HG03103 (cell line): ENCODE measurements at regions not wholly inside any gene's neighbourhood (a gene's known extent, or its start where the extent isn't known, plus 50 kb on each side); places are given as distances from the start of the nearest gene placed in this dataset.
"Not testable (repeated sequence)": the region's sequence is repeated elsewhere in the genome, so short reads cannot be mapped to it uniquely, and the experiment has no call there.

ENCODE experiments used
- ATAC-seq: cut with Tn5 transposase; IDR thresholded peaks from one replicate; pipeline ENCODE4 v1.9.1; 2021; ENCODE audit warnings: low read depth; ENCODE audit not compliant: unreplicated experiment

DNA sequence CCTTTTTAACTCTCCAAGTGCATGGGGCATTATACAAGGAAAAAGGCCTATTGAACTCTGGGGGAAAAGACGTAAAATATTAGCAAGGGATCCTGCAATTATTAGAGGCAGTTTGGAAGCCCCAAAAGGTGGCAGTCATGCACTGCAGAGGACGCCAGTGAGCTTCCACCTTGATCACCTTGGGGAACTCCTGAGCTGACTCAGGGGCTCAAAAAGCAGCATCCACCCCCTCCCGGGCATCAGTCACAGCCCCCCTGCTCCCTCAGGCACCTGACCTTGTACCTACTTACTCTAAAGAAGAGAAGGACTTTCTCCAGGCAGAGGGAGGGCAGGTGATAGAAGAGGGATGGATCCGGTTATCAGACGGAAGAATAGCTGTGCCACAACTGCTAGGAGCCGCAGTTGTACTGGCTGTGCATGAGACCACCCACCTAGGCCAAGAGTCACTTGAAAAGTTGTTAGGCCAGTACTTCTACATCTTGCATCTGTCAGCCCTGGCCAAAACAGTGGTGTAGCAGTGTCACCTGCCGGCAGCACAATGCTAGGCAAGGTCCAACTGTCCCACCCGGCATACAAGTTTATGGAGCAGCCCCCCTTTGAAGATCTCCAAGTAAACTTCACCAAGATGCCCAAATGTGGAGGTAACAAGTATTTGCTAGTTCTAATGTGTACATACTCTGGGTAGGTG is 601.6 kb downstream of the UQCRFS1 start:
- not testable (repeated sequence) for ATAC-seq

- ATAC-seq: no peak
Measured at GRCh38 chr19:28610731-28611130, 602.2 kb downstream of the UQCRFS1 start.

GRCh38 chr19:28609944-28610343 is 603.0 kb downstream of the UQCRFS1 start:
- ATAC-seq: no peak

DNA sequence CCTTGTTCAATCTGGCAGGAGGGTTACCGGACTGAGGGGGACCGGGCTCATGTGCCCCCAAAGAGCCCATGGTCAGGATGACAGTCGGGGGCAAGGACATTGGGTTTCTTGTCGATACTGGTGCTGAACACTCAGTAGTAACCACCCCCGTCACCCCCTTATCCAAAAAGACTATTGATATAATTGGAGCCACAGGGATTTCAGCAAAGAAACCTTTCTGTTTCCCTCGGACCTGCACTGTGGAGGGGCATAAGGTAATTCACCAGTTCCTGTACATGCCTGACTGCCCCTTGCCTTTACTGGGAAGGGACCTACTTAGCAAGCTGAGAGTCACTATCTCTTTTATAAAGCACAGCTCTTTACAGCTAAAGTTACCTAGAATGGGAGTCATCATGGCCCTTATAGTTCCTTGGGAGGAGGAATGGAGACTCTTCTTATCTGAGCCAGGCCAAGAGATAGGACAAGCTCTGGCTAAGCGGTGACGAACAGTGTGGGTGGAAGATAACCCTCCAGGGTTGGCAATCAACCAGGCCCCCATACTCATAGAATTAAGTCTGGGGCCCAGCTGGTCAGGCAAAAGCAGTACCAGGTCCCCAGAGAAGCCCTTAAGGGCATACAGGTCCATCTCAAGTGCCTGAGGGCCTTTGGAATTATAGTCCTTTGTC is 603.7 kb downstream of the UQCRFS1 start:
- no peak for ATAC-seq

- no peak for ATAC-seq
Measured at GRCh38 chr19:28608292-28608691, 604.7 kb downstream of the UQCRFS1 start.

DNA sequence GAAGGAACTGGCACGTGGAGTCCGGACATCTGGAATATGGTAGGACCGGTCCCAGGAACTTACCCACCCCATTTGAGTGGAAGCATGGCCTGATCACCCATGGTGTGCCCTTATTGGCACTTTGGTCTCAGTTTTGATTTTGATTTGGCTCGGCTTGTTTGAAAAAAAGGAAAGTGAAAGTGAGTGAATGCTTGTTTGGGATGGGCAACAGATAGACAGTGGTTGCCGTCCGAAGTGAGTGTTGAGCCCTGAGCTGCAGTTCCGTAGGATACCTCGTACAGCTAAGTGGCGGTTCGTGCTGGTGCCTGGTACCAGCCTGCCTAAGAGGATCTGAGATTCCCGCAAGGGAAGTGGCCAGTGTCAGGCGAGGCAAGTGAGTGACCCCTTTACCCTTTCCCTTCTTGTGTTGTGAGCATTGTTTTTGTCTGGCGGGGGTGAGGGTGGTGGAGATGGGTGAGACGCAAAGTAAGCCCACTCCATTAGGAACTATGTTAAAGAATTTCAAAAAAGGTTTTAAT is 605.8 kb downstream of the UQCRFS1 start:
- no peak for ATAC-seq

DNA sequence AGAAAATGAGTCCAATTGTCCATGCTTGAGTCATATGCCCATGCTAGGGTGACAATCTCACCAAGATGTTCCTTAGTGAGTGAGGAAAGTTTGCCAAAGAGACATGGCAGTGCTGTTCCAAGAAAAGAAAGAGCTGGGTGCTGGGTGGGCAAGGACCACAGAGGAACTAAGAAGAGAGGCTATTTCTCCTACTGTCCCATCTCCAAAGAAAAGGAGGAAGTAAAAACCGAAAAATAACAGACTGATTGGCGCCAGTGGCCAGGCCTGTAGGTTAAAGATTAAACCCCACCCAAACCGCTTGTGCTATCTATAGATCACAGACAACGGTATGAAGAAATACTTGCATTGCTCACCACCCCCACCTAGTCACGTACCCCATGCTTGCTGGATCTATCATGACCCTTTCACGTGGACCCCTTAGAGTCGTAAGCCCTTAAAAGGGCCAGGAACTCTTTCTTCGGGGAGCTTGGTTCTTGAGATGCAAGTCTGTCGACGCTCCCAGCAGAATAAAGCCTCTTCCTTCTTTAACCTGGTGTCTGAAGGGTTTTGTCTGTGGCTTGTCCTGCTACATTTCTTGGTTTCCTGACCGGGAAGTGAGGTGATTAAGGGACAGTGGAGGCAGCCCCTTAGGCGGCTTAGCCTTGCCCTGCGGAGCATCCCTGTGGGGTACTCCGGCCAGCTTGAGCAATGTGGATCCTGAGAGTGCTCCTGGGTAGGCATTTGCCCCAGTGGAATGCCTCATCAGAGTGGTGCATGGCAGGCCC is 606.5 kb downstream of the UQCRFS1 start:
- ATAC-seq: no peak

DNA sequence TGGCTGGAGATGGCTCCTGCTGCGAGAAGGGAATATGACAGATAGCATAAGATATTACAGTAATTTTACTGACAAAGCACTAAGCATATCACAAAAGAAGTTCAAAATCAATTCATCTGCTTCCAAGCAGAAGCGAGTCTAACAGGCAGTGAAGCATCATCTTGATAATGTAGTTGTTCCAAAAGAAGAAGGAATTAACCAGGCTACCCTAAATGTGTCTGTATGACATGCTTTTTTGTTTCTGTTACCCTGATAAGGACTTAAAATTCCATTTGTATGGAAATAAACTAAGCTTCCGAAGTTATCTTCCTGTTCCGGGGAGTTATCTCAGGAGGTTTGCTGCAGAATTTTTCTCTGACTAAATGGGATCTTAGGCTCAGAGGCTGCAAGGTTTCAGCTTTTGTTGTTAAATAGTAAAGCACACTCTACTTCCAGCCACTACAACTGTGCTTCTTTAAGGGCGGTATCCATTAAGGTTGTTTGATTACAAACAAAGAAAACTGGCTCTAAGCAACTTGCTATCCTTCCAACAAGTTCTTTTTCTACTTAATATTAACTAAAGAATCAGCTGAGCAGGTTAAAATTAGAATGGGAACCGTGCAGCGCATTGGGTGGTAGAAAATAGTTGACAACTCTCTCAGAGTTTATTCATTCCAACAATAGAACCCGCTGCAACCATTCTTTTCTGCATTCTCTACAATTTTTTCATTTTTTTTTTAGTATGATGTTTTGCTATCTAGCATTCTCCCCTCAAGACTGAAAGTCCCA is 607.3 kb downstream of the UQCRFS1 start:
- ATAC-seq: no peak

GRCh38 chr19:28603453-28603852 is 609.5 kb downstream of the UQCRFS1 start:
- ATAC-seq: no peak

- no peak for ATAC-seq
Measured at GRCh38 chr19:28602675-28603298, 610.2 kb downstream of the UQCRFS1 start.

DNA sequence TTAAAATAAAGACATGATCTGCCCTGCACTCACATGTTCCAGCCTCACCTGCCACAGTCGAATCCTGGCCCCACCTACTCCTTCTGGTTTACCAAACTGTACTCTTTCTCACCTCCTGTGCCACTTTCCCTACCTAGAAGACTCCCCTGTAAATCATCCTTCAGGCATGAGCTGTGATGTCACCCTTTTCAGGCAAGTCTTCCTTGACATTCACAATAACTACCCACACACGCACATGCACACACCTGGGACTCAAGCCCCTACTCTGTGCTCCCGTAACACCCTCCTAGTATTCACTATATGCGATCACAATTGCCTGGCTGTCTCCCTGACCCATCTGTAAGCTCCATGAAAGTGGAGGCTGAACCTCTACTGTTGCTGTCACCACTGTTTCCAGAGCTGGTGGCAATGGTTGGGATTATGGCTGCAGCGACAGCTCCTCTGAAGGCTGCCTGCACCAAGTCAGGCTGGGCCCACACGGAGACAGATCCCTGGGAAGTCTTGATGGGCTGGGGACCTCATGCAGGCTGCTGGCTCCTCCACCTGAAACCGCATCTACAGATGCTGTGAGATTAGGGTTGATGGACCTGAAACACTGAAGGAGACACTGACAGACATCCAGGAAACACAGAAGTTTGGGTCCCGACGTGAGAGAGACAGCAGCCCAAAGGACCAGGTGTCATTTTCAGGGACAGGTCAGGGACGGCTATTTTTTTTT is 611.1 kb downstream of the UQCRFS1 start:
- no peak for ATAC-seq

GRCh38 chr19:28598861-28599260 is 614.1 kb downstream of the UQCRFS1 start:
- ATAC-seq: no peak

DNA sequence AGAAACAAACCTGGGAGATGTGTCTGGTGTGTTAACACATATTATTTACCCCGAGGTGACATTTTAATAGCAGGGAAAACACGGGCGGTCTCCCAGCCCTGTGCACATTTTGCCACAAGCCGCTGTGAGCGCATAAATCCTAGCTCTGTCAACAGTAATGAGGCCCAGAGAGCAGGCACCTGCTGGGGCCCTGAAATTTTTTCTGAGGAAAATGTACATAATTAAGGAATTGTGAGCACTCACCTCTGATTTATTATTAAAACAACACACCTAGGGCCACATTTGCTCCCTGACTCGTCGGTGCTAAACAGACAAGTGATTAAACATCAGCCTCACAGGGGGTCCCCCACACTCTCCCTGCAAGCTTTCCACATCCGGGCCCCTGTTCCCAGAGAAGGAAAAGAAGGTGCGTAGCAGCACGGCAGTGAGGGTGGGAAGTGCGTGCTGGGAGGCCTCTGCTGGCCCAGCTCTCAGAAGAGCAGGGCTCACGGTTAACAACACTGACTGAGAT is 616.3 kb downstream of the UQCRFS1 start:
- no peak for ATAC-seq

DNA sequence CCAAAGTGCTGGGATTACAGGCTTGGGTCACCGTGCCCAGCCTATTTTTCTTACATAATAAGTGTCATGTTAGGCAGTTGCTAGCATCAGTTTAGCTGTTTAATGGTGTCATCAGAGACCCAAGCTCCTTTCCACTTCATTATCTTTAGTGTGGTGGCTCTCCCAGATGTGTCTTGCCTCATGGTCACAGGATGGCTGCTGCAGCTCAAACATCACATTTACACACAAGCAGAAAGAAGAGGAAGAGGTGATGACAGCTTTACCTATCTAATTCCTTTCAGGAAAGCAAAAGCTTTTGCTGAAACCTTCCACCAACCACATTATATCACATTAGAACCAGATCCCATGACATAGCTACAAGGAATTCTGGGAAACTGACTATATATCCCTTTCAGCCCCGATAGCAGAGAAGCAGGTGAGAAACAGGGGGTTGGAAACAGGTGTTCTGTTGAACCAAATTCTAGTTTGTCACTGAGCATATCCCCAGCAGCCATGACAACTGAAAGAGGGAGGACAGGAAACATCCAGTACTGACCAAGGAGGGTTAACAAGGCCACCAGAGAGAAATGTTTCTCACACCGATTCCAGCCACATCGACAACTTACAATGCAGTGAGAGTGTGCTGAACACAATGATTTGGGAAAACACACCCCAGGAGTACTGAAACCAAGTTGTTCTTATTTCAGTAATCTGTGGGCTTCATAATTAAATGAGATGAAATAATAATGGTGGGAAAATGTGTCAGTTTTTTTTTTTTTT is 617.0 kb downstream of the UQCRFS1 start:
- ATAC-seq: no peak

GRCh38 chr19:28594737-28595136 is 618.2 kb downstream of the UQCRFS1 start:
- ATAC-seq: no peak

- ATAC-seq: not testable (repeated sequence)
Measured at GRCh38 chr19:28589991-28590411, 623.0 kb downstream of the UQCRFS1 start.

GRCh38 chr19:28586474-28586873 is 626.5 kb downstream of the UQCRFS1 start:
- ATAC-seq: no peak

GRCh38 chr19:28585796-28586195 is 627.2 kb downstream of the UQCRFS1 start:
- ATAC-seq: no peak

GRCh38 chr19:28583713-28584112 is 629.2 kb downstream of the UQCRFS1 start:
- no peak for ATAC-seq
